Vagina (tissue), 2 donors: ENCODE measurements at regions not wholly inside any gene's neighbourhood (a gene's known extent, or its start where the extent isn't known, plus 50 kb on each side); places are given as distances from the start of the nearest gene placed in this dataset.

Source experiments
- DNase-seq, 2 donors: peaks; one replicate each; pipeline ENCODE4 v3.0.0-alpha.2; 2017; ENCODE audit errors: extremely low spot score in 2 of 2
- H3K27ac ChIP-seq: fragments of 200-600 bp; sonication (generic); one replicate; pipeline ENCODE4 v1.5.1; 2019
- H3K27me3 ChIP-seq: fragments of 200-600 bp; sonication (generic); one replicate; pipeline ENCODE4 v1.5.1; 2019
- H3K36me3 ChIP-seq, 2 donors: fragments of 200-600 bp; sonication (generic); one replicate each; pipeline ENCODE4 v1.5.1; 2017 to 2019
- H3K4me1 ChIP-seq: fragments of 200-600 bp; sonication (generic); one replicate; pipeline ENCODE4 v1.5.1; 2019
- H3K4me3 ChIP-seq, 2 donors: fragments of 200-600 bp; sonication (generic); 1 replicate in 1 of 2; 2 replicates in 1 of 2; pipeline ENCODE4 v1.5.1; 2016 to 2019
- H3K9me3 ChIP-seq: fragments of 200-600 bp; sonication (generic); one replicate; pipeline ENCODE4 v1.5.1; 2019
- CTCF ChIP-seq, 3 experiments: fragments of 450-650 bp in 2 of 3; fragments of 200-600 bp in 1 of 3; sonication (generic) in 1 of 3; IDR thresholded peaks; one replicate each; pipeline ENCODE4 v1.5.1; 2017 to 2019; ENCODE audit warnings: antibody characterized with exemption in 3 of 3, mild to moderate bottlenecking in 2 of 3, moderate library complexity in 2 of 3
- POLR2A ChIP-seq, 2 donors: fragments of 450-650 bp; IDR thresholded peaks; one replicate each; pipeline ENCODE4 v1.6.1; 2017; ENCODE audit warnings: antibody characterized with exemption in 2 of 2, mild to moderate bottlenecking in 2 of 2, moderate library complexity in 2 of 2
- POLR2AphosphoS5 ChIP-seq, 2 donors: sonication (generic); formaldehyde crosslinking; IDR thresholded peaks; one replicate each; pipeline ENCODE4 v1.9.0; 2017; ENCODE audit warnings: antibody characterized with exemption in 2 of 2, mild to moderate bottlenecking in 2 of 2, low read depth in 1 of 2; ENCODE audit not compliant: insufficient read depth in 1 of 2
- intact Hi-C: fragments of 100-400 bp; cut with DNase I; formaldehyde crosslinking; loops from one replicate; pipeline ENCODE4 v1.15.1; 2023

GRCh38 chr1:79796434-79796833 is 789.9 kb upstream of the ADGRL4 start:
- no peaks in the 10 kb centered on the region for H3K9me3 ChIP-seq
- intact Hi-C loops: no loop called here
- H3K27me3 ChIP-seq: no peaks in the 10 kb centered on the region
- no peaks in the 10 kb centered on the region for H3K36me3 ChIP-seq
- no peaks in the 10 kb centered on the region for H3K4me1 ChIP-seq
- TF ChIP-seq POLR2A (IDR thresholded peaks at IDR 0.05) (no peak), POLR2AphosphoS5 (IDR thresholded peaks at IDR 0.05; ENCODE audit: insufficient read depth in 1 of 2, low read depth in 1 of 2) (no peak), CTCF (IDR thresholded peaks at IDR 0.05) (no peak)
- H3K27ac ChIP-seq: no peak overlapping the region
- H3K4me3 ChIP-seq: no peak overlapping the region
- DNase-seq: no peak

- TF ChIP-seq CTCF (IDR thresholded peaks at IDR 0.05) (no peak), POLR2A (IDR thresholded peaks at IDR 0.05) (no peak), POLR2AphosphoS5 (IDR thresholded peaks at IDR 0.05; ENCODE audit: insufficient read depth in 1 of 2, low read depth in 1 of 2) (no peak)
- intact Hi-C loops: no loop called here
- DNase-seq: no peak
- no peaks in the 10 kb centered on the region for H3K27me3 ChIP-seq
- H3K9me3 ChIP-seq: no peaks in the 10 kb centered on the region
- H3K4me3 ChIP-seq: no peak overlapping the region
- H3K4me1 ChIP-seq: no peaks in the 10 kb centered on the region
- H3K27ac ChIP-seq: no peak overlapping the region
- H3K36me3 ChIP-seq: no peaks in the 10 kb centered on the region
Measured at GRCh38 chr1:79792219-79792930, 785.8 kb upstream of the ADGRL4 start.

- Histone ChIP-seq H3K4me1 (no peaks in the 10 kb centered on the region), H3K9me3 (no peaks in the 10 kb centered on the region), H3K27ac (no peak overlapping the region), H3K4me3 (no peak overlapping the region), H3K27me3 (no peaks in the 10 kb centered on the region), H3K36me3 (no peaks in the 10 kb centered on the region)
- DNase-seq: no peak
- intact Hi-C loops: no loop called here
- TF ChIP-seq POLR2AphosphoS5 (IDR thresholded peaks at IDR 0.05; ENCODE audit: insufficient read depth in 1 of 2, low read depth in 1 of 2) (no peak), POLR2A (IDR thresholded peaks at IDR 0.05) (no peak), CTCF (IDR thresholded peaks at IDR 0.05) (no peak)
Measured at GRCh38 chr1:79791488-79792218, 785.1 kb upstream of the ADGRL4 start.

- TF ChIP-seq POLR2AphosphoS5 (IDR thresholded peaks at IDR 0.05; ENCODE audit: insufficient read depth in 1 of 2, low read depth in 1 of 2) (no peak), POLR2A (IDR thresholded peaks at IDR 0.05) (no peak), CTCF (IDR thresholded peaks at IDR 0.05) (no peak)
Measured at GRCh38 chr1:79790950-79791349, 784.4 kb upstream of the ADGRL4 start.

GRCh38 chr1:79787631-79788030 is 781.1 kb upstream of the ADGRL4 start:
- no peak overlapping the region for H3K4me3 ChIP-seq
- H3K27me3 ChIP-seq: no peaks in the 10 kb centered on the region
- intact Hi-C loops: no loop called here
- H3K27ac ChIP-seq: no peak overlapping the region
- no peaks in the 10 kb centered on the region for H3K36me3 ChIP-seq
- DNase-seq: no peak
- H3K9me3 ChIP-seq: no peaks in the 10 kb centered on the region
- no peaks in the 10 kb centered on the region for H3K4me1 ChIP-seq
- no peak for TF ChIP-seq CTCF (IDR thresholded peaks at IDR 0.05)
- TF ChIP-seq POLR2AphosphoS5 (IDR thresholded peaks at IDR 0.05; ENCODE audit: insufficient read depth in 1 of 2, low read depth in 1 of 2): no peak
- no peak for TF ChIP-seq POLR2A (IDR thresholded peaks at IDR 0.05)

More at GRCh38 chr1:79790950-79791349, 784.4 kb upstream of the ADGRL4 start:
- H3K4me3 ChIP-seq: no peak overlapping the region
- no peak for DNase-seq
- no peaks in the 10 kb centered on the region for H3K4me1 ChIP-seq
- no peaks in the 10 kb centered on the region for H3K9me3 ChIP-seq
- H3K36me3 ChIP-seq: no peaks in the 10 kb centered on the region
- no peaks in the 10 kb centered on the region for H3K27me3 ChIP-seq
- intact Hi-C loops: no loop called here
- H3K27ac ChIP-seq: no peak overlapping the region
